ENCODE measurements at regions not wholly inside any gene's neighbourhood (a gene's known extent, or its start where the extent isn't known, plus 50 kb on each side); places are given as distances from the start of the nearest gene placed in this dataset.

- H3K4me3 ChIP-seq (ENCODE audit: low read length in 2 of 2) = no peak overlapping the region
- WGBS = 75% methylated on average over 7 of the region's 7 CpGs
- DNase-seq (ENCODE audit: low read depth in 6 of 9, low spot score in 9 of 9) = no peak
- no peaks in the 10 kb centered on the region for H3K4me1 ChIP-seq (ENCODE audit: control insufficient read depth in 2 of 2, insufficient read depth in 2 of 2, low read length in 2 of 2)
- no peak overlapping the region for H3K27ac ChIP-seq (ENCODE audit: low read depth in 1 of 2, low read length in 1 of 2)
- H3K9me3 ChIP-seq (ENCODE audit: control insufficient read depth in 2 of 2, insufficient read depth in 1 of 2, low read length in 1 of 2) = no peaks in the 10 kb centered on the region
- H3K27me3 ChIP-seq (ENCODE audit: control insufficient read depth in 2 of 2, insufficient read depth in 1 of 2, low read length in 1 of 2) = no peaks in the 10 kb centered on the region
- no peaks in the 10 kb centered on the region for H3K36me3 ChIP-seq (ENCODE audit: control insufficient read depth in 2 of 2, insufficient read depth in 2 of 2, low read length in 1 of 2)
Observed at GRCh38 chr6:82687855-82688254, 324.2 kb downstream of the TPBG start.

GRCh38 chr6:82690283-82690682, 326.7 kb downstream of the TPBG start:
- Histone ChIP-seq H3K27me3 (ENCODE audit: control insufficient read depth in 2 of 2, insufficient read depth in 1 of 2, low read length in 1 of 2) (no peaks in the 10 kb centered on the region), H3K9me3 (ENCODE audit: control insufficient read depth in 2 of 2, insufficient read depth in 1 of 2, low read length in 1 of 2) (no peaks in the 10 kb centered on the region), H3K4me3 (ENCODE audit: low read length in 2 of 2) (no peak overlapping the region), H3K27ac (ENCODE audit: low read depth in 1 of 2, low read length in 1 of 2) (no peak overlapping the region), H3K4me1 (ENCODE audit: control insufficient read depth in 2 of 2, insufficient read depth in 2 of 2, low read length in 2 of 2) (no peaks in the 10 kb centered on the region), H3K36me3 (ENCODE audit: control insufficient read depth in 2 of 2, insufficient read depth in 2 of 2, low read length in 1 of 2) (no peaks in the 10 kb centered on the region)
- DNase-seq (ENCODE audit: low read depth in 6 of 9, low spot score in 9 of 9) = no peak
- WGBS = 96% methylated on average over 6 of the region's 6 CpGs

DNA sequence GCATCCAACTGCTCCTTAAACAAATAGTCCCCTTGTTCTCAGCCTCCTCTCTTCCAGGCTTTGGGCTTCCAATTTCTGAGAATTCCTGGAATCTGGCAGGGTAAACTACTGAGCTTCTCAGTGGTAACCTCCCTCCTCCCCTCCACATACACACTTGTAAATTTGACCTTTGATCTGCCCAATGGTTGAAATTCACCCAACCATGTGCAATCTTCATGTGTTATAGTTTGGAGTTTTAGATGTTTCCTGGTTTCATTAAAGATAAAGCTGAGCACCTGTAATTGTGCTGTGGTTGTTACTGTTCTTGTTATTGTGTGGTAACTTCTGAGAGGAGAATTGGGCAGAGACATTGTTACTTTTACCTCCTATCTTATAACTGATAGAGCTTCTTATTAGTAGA, 328.4 kb downstream of the TPBG start:
- Histone ChIP-seq H3K4me3 (ENCODE audit: low read length in 2 of 2) (no peak overlapping the region), H3K4me1 (ENCODE audit: control insufficient read depth in 2 of 2, insufficient read depth in 2 of 2, low read length in 2 of 2) (no peaks in the 10 kb centered on the region), H3K36me3 (ENCODE audit: control insufficient read depth in 2 of 2, insufficient read depth in 2 of 2, low read length in 1 of 2) (no peaks in the 10 kb centered on the region), H3K27me3 (ENCODE audit: control insufficient read depth in 2 of 2, insufficient read depth in 1 of 2, low read length in 1 of 2) (no peaks in the 10 kb centered on the region), H3K27ac (ENCODE audit: low read depth in 1 of 2, low read length in 1 of 2) (no peak overlapping the region), H3K9me3 (ENCODE audit: control insufficient read depth in 2 of 2, insufficient read depth in 1 of 2, low read length in 1 of 2) (no peaks in the 10 kb centered on the region)
- DNase-seq (ENCODE audit: low read depth in 6 of 9, low spot score in 9 of 9) = no peak

- no peak overlapping the region for H3K4me3 ChIP-seq (ENCODE audit: low read length in 2 of 2)
- WGBS = 94% methylated on average over 1 of the region's 1 CpG
- no peaks in the 10 kb centered on the region for H3K4me1 ChIP-seq (ENCODE audit: control insufficient read depth in 2 of 2, insufficient read depth in 2 of 2, low read length in 2 of 2)
- peak in 1 of 9 donors; percentile 2 for DNase-seq (ENCODE audit: low read depth in 6 of 9, low spot score in 9 of 9)
- H3K27ac ChIP-seq (ENCODE audit: low read depth in 1 of 2, low read length in 1 of 2) = no peak overlapping the region
- no peaks in the 10 kb centered on the region for H3K36me3 ChIP-seq (ENCODE audit: control insufficient read depth in 2 of 2, insufficient read depth in 2 of 2, low read length in 1 of 2)
- H3K27me3 ChIP-seq (ENCODE audit: control insufficient read depth in 2 of 2, insufficient read depth in 1 of 2, low read length in 1 of 2) = no peaks in the 10 kb centered on the region
- H3K9me3 ChIP-seq (ENCODE audit: control insufficient read depth in 2 of 2, insufficient read depth in 1 of 2, low read length in 1 of 2) = no peaks in the 10 kb centered on the region
Observed at GRCh38 chr6:82693094-82693493, 329.5 kb downstream of the TPBG start.

- no peaks in the 10 kb centered on the region for H3K27me3 ChIP-seq (ENCODE audit: control insufficient read depth in 2 of 2, insufficient read depth in 1 of 2, low read length in 1 of 2)
- no peaks in the 10 kb centered on the region for H3K36me3 ChIP-seq (ENCODE audit: control insufficient read depth in 2 of 2, insufficient read depth in 2 of 2, low read length in 1 of 2)
- 86% methylated on average over 3 of the region's 3 CpGs for WGBS
- no peaks in the 10 kb centered on the region for H3K4me1 ChIP-seq (ENCODE audit: control insufficient read depth in 2 of 2, insufficient read depth in 2 of 2, low read length in 2 of 2)
- no peak for DNase-seq (ENCODE audit: low read depth in 6 of 9, low spot score in 9 of 9)
- no peak overlapping the region for H3K27ac ChIP-seq (ENCODE audit: low read depth in 1 of 2, low read length in 1 of 2)
- peaks cover 1 to 7% of the 10 kb centered on the region in 2 donors for H3K9me3 ChIP-seq (ENCODE audit: control insufficient read depth in 2 of 2, insufficient read depth in 1 of 2, low read length in 1 of 2)
- H3K4me3 ChIP-seq (ENCODE audit: low read length in 2 of 2) = no peak overlapping the region
Observed at GRCh38 chr6:82701341-82701740, 337.7 kb downstream of the TPBG start.

- H3K4me1 ChIP-seq (ENCODE audit: control insufficient read depth in 2 of 2, insufficient read depth in 2 of 2, low read length in 2 of 2) = no peaks in the 10 kb centered on the region
- WGBS = 88% methylated on average over 3 of the region's 3 CpGs
- no peak overlapping the region for H3K4me3 ChIP-seq (ENCODE audit: low read length in 2 of 2)
- H3K9me3 ChIP-seq (ENCODE audit: control insufficient read depth in 2 of 2, insufficient read depth in 1 of 2, low read length in 1 of 2) = peaks cover 1 to 7% of the 10 kb centered on the region in 2 donors
- H3K27ac ChIP-seq (ENCODE audit: low read depth in 1 of 2, low read length in 1 of 2) = no peak overlapping the region
- H3K36me3 ChIP-seq (ENCODE audit: control insufficient read depth in 2 of 2, insufficient read depth in 2 of 2, low read length in 1 of 2) = no peaks in the 10 kb centered on the region
- H3K27me3 ChIP-seq (ENCODE audit: control insufficient read depth in 2 of 2, insufficient read depth in 1 of 2, low read length in 1 of 2) = no peaks in the 10 kb centered on the region
- DNase-seq (ENCODE audit: low read depth in 6 of 9, low spot score in 9 of 9) = no peak
Observed at GRCh38 chr6:82702574-82702973, 339.0 kb downstream of the TPBG start.

- Histone ChIP-seq H3K27ac (ENCODE audit: low read depth in 1 of 2, low read length in 1 of 2) (no peak overlapping the region), H3K4me1 (ENCODE audit: control insufficient read depth in 2 of 2, insufficient read depth in 2 of 2, low read length in 2 of 2) (no peaks in the 10 kb centered on the region), H3K9me3 (ENCODE audit: control insufficient read depth in 2 of 2, insufficient read depth in 1 of 2, low read length in 1 of 2) (peaks cover 1 to 7% of the 10 kb centered on the region in 2 donors), H3K36me3 (ENCODE audit: control insufficient read depth in 2 of 2, insufficient read depth in 2 of 2, low read length in 1 of 2) (no peaks in the 10 kb centered on the region), H3K4me3 (ENCODE audit: low read length in 2 of 2) (no peak overlapping the region), H3K27me3 (ENCODE audit: control insufficient read depth in 2 of 2, insufficient read depth in 1 of 2, low read length in 1 of 2) (no peaks in the 10 kb centered on the region)
- no peak for DNase-seq (ENCODE audit: low read depth in 6 of 9, low spot score in 9 of 9)
- 77% methylated on average over 4 of the region's 4 CpGs for WGBS
Observed at GRCh38 chr6:82703230-82703629, 339.6 kb downstream of the TPBG start.

GRCh38 chr6:82704045-82704444, 340.4 kb downstream of the TPBG start:
- H3K36me3 ChIP-seq (ENCODE audit: control insufficient read depth in 2 of 2, insufficient read depth in 2 of 2, low read length in 1 of 2) = no peaks in the 10 kb centered on the region
- no peaks in the 10 kb centered on the region for H3K27me3 ChIP-seq (ENCODE audit: control insufficient read depth in 2 of 2, insufficient read depth in 1 of 2, low read length in 1 of 2)
- WGBS = 98% methylated on average over 1 of the region's 1 CpG
- H3K27ac ChIP-seq (ENCODE audit: low read depth in 1 of 2, low read length in 1 of 2) = no peak overlapping the region
- no peak for DNase-seq (ENCODE audit: low read depth in 6 of 9, low spot score in 9 of 9)
- H3K9me3 ChIP-seq (ENCODE audit: control insufficient read depth in 2 of 2, insufficient read depth in 1 of 2, low read length in 1 of 2) = peaks cover 1 to 7% of the 10 kb centered on the region in 2 donors
- H3K4me1 ChIP-seq (ENCODE audit: control insufficient read depth in 2 of 2, insufficient read depth in 2 of 2, low read length in 2 of 2) = no peaks in the 10 kb centered on the region
- no peak overlapping the region for H3K4me3 ChIP-seq (ENCODE audit: low read length in 2 of 2)

DNA sequence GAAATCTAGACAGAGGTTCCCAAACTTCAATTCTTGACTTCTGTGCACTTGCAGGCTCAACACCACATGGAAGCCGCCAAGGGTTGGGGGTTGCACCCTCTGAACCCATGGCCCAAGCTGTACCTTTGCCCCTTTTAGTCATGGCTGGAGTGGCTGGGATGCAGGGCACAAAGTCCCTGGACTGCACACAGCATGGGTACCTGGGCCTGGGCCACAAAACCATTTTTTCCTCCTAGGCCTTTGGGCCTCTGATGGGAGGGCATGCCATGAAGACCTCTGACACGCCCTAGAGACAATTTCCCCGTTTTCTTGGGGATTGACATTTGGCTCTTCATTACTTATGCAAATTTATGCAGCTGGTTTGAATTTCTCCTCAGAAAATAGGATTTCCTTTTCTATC, 342.0 kb downstream of the TPBG start:
- 91% methylated on average over 3 of the region's 3 CpGs for WGBS
- no peak for DNase-seq (ENCODE audit: low read depth in 6 of 9, low spot score in 9 of 9)

More for the DNA sequence above, 342.0 kb downstream of the TPBG start:
- Histone ChIP-seq H3K27me3 (ENCODE audit: control insufficient read depth in 2 of 2, insufficient read depth in 1 of 2, low read length in 1 of 2) (no peaks in the 10 kb centered on the region), H3K4me1 (ENCODE audit: control insufficient read depth in 2 of 2, insufficient read depth in 2 of 2, low read length in 2 of 2) (no peaks in the 10 kb centered on the region), H3K4me3 (ENCODE audit: low read length in 2 of 2) (no peak overlapping the region), H3K36me3 (ENCODE audit: control insufficient read depth in 2 of 2, insufficient read depth in 2 of 2, low read length in 1 of 2) (no peaks in the 10 kb centered on the region), H3K27ac (ENCODE audit: low read depth in 1 of 2, low read length in 1 of 2) (no peak overlapping the region), H3K9me3 (ENCODE audit: control insufficient read depth in 2 of 2, insufficient read depth in 1 of 2, low read length in 1 of 2) (peaks cover 1 to 7% of the 10 kb centered on the region in 2 donors)

Measured in thymus (tissue), 11 donors.